IPS-20b (cell line): ENCODE measurements at regions not wholly inside any gene's neighbourhood (a gene's known extent, or its start where the extent isn't known, plus 50 kb on each side); places are given as distances from the start of the nearest gene placed in this dataset.

Experiments
- H3K27ac ChIP-seq: one replicate; pipeline ENCODE4 v1.5.1; 2013; ENCODE audit warnings: low read length
- H3K27me3 ChIP-seq: 2 replicates; pipeline ENCODE4 v1.6.1; 2013; ENCODE audit warnings: mild to moderate bottlenecking, low read length, inconsistent platforms; ENCODE audit not compliant: insufficient read depth
- H3K36me3 ChIP-seq: 2 replicates; pipeline ENCODE4 v1.6.1; 2013; ENCODE audit warnings: low read depth, mild to moderate bottlenecking, inconsistent platforms, low read length, moderate library complexity; ENCODE audit not compliant: insufficient read depth
- H3K4me1 ChIP-seq: 2 replicates; pipeline ENCODE4 v1.6.1; 2013; ENCODE audit warnings: mild to moderate bottlenecking, control low read depth, inconsistent platforms, low read length, moderate library complexity; ENCODE audit not compliant: insufficient read depth
- H3K4me3 ChIP-seq: 2 replicates; pipeline ENCODE4 v1.5.1; 2013; ENCODE audit warnings: mild to moderate bottlenecking, low read length, inconsistent platforms
- H3K9ac ChIP-seq: 2 replicates; pipeline ENCODE4 v1.6.1; 2013; ENCODE audit warnings: low read depth, mild to moderate bottlenecking, inconsistent platforms, low read length, moderate library complexity
- H3K9me3 ChIP-seq: 2 replicates; pipeline ENCODE4 v1.6.1; 2013; ENCODE audit warnings: mild to moderate bottlenecking, low read depth, low read length, inconsistent platforms; ENCODE audit not compliant: insufficient read depth

DNA sequence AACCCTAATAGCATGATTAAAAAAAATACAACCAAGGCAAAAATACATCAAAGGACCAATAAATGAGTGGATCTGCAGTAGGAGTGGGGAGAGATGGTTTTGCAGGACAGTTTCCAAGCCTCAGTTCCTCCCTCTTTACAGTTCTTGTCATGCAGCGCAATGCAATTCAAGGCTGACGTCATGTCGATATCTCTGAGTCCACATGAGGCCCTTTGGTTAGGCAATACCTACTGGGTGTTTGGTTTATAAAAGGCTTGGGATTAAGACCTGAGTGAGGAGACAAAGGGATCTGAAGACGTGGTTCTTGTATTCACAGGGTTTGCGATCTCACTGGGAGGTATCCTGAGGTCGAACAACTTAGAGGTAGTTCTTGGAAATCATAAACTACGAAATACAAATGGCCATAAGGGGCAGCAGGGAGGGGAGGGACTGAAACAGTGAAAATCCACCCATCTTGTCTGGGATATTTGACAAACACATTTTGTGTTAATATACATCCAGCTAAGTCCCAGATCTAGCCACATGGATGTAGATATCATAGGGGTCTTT lies 441.0 kb downstream of the FUT8 start:
- Histone ChIP-seq H3K9ac (no peak overlapping the region), H3K27ac (no peak overlapping the region), H3K9me3 (no peaks in the 10 kb centered on the region), H3K36me3 (no peaks in the 10 kb centered on the region), H3K4me3 (no peak overlapping the region), H3K27me3 (no peaks in the 10 kb centered on the region), H3K4me1 (no peaks in the 10 kb centered on the region)

DNA sequence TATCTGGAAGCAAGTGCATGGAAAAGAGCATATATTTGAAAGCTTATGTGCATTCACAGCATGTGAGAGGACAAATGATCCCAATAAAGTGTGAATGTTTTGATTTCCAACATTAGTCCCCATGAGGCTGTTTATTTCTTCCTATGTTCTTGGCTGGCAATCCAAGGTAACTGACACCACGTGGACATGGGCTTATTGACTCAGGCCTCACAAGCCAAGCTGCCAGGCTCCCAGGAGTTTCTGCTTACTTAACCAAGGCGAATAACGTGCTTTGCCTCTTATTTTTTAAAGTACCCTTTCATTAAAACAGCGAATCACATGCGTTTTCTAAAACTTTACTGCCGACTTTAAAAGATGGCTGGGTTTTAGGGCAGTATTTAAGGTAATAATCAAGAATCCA lies 441.7 kb downstream of the FUT8 start:
- H3K9me3 ChIP-seq, result no peaks in the 10 kb centered on the region
- no peak overlapping the region for H3K9ac ChIP-seq
- H3K4me1 ChIP-seq, result no peaks in the 10 kb centered on the region
- no peak overlapping the region for H3K4me3 ChIP-seq
- H3K27ac ChIP-seq, result no peak overlapping the region
- H3K27me3 ChIP-seq, result no peaks in the 10 kb centered on the region
- no peaks in the 10 kb centered on the region for H3K36me3 ChIP-seq

GRCh38 chr14:65860956-65861611 lies 448.6 kb downstream of the FUT8 start:
- H3K36me3 ChIP-seq, result no peaks in the 10 kb centered on the region
- no peaks in the 10 kb centered on the region for H3K27me3 ChIP-seq
- no peaks in the 10 kb centered on the region for H3K4me1 ChIP-seq
- H3K27ac ChIP-seq, result no peak overlapping the region
- no peak overlapping the region for H3K9ac ChIP-seq
- H3K9me3 ChIP-seq, result no peaks in the 10 kb centered on the region
- no peak overlapping the region for H3K4me3 ChIP-seq

GRCh38 chr14:65864549-65864948 lies 452.0 kb downstream of the FUT8 start:
- no peaks in the 10 kb centered on the region for H3K9me3 ChIP-seq
- H3K27ac ChIP-seq, result no peak overlapping the region
- H3K27me3 ChIP-seq, result no peaks in the 10 kb centered on the region
- H3K36me3 ChIP-seq, result no peaks in the 10 kb centered on the region
- no peak overlapping the region for H3K9ac ChIP-seq
- H3K4me3 ChIP-seq, result no peak overlapping the region
- no peaks in the 10 kb centered on the region for H3K4me1 ChIP-seq

DNA sequence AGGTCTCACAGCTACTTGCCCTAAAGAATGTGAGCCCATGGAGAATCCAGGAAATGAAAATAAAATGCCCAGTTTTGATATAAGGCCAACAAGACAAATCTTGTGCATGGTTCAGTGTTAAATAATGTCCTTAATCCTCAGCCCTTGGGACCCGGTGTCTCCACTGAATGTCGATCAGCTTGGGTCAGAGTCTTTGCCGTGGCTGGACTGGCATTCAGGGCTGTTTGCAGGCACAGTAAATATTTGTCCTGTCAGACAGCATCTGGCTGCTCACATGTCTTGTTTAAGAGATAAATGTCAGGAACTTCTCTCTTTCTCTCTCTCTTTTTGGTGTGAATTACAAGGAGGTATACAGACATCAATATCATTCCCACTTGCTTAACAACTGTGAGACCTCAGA lies 452.5 kb downstream of the FUT8 start:
- Histone ChIP-seq H3K36me3 (no peaks in the 10 kb centered on the region), H3K4me3 (no peak overlapping the region), H3K4me1 (no peaks in the 10 kb centered on the region), H3K9me3 (no peaks in the 10 kb centered on the region), H3K9ac (no peak overlapping the region), H3K27me3 (no peaks in the 10 kb centered on the region), H3K27ac (no peak overlapping the region)

- no peaks in the 10 kb centered on the region for H3K36me3 ChIP-seq
- no peaks in the 10 kb centered on the region for H3K27me3 ChIP-seq
- H3K27ac ChIP-seq, result no peak overlapping the region
- no peaks in the 10 kb centered on the region for H3K9me3 ChIP-seq
- H3K9ac ChIP-seq, result no peak overlapping the region
- no peak overlapping the region for H3K4me3 ChIP-seq
- H3K4me1 ChIP-seq, result no peaks in the 10 kb centered on the region
These were observed 453.9 kb downstream of the FUT8 start for GRCh38 chr14:65866448-65866847.

DNA sequence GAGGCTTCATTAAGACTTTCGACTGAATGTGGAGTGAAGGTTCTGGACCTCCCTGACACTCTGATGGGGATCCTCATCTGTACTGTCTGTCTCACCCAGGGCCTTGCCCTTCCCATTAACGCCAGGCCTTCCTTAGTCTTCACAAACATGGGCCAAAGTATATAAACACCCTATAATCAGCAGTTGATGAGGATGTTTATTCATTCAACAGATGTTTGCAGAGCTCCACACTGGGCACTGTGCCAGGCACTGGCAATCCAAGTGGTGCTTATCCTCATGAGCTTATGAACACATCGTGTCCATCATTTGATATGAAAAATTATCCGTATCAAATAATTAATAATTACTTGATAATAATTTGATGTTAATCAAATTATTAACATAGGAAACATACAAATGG lies 454.4 kb downstream of the FUT8 start:
- H3K9me3 ChIP-seq, result no peaks in the 10 kb centered on the region
- H3K27ac ChIP-seq, result no peak overlapping the region
- no peaks in the 10 kb centered on the region for H3K27me3 ChIP-seq
- H3K9ac ChIP-seq, result no peak overlapping the region
- H3K4me3 ChIP-seq, result no peak overlapping the region
- no peaks in the 10 kb centered on the region for H3K4me1 ChIP-seq
- H3K36me3 ChIP-seq, result no peaks in the 10 kb centered on the region

GRCh38 chr14:65867333-65867732 lies 454.8 kb downstream of the FUT8 start:
- no peaks in the 10 kb centered on the region for H3K27me3 ChIP-seq

GRCh38 chr14:65872536-65872935 lies 460.0 kb downstream of the FUT8 start:
- Histone ChIP-seq H3K4me3 (no peak overlapping the region), H3K4me1 (no peaks in the 10 kb centered on the region), H3K9me3 (no peaks in the 10 kb centered on the region), H3K27ac (no peak overlapping the region), H3K9ac (no peak overlapping the region), H3K36me3 (no peaks in the 10 kb centered on the region), H3K27me3 (no peaks in the 10 kb centered on the region)

More at GRCh38 chr14:65867333-65867732, 454.8 kb downstream of the FUT8 start:
- no peak overlapping the region for H3K27ac ChIP-seq
- H3K4me1 ChIP-seq, result no peaks in the 10 kb centered on the region
- H3K9me3 ChIP-seq, result no peaks in the 10 kb centered on the region
- H3K4me3 ChIP-seq, result no peak overlapping the region
- H3K36me3 ChIP-seq, result no peaks in the 10 kb centered on the region
- H3K9ac ChIP-seq, result no peak overlapping the region

GRCh38 chr14:65877166-65877565 lies 464.6 kb downstream of the FUT8 start:
- Histone ChIP-seq H3K9ac (no peak overlapping the region), H3K9me3 (no peaks in the 10 kb centered on the region; the same call in 1 of the 2 replicates), H3K4me1 (no peaks in the 10 kb centered on the region), H3K4me3 (no peak overlapping the region), H3K36me3 (no peaks in the 10 kb centered on the region), H3K27me3 (no peaks in the 10 kb centered on the region), H3K27ac (no peak overlapping the region)

GRCh38 chr14:65877624-65878023 lies 465.1 kb downstream of the FUT8 start:
- Histone ChIP-seq H3K9me3 (no peaks in the 10 kb centered on the region; the same call in 1 of the 2 replicates), H3K4me3 (no peak overlapping the region), H3K9ac (no peak overlapping the region), H3K4me1 (no peaks in the 10 kb centered on the region), H3K27ac (no peak overlapping the region), H3K27me3 (no peaks in the 10 kb centered on the region), H3K36me3 (no peaks in the 10 kb centered on the region)

DNA sequence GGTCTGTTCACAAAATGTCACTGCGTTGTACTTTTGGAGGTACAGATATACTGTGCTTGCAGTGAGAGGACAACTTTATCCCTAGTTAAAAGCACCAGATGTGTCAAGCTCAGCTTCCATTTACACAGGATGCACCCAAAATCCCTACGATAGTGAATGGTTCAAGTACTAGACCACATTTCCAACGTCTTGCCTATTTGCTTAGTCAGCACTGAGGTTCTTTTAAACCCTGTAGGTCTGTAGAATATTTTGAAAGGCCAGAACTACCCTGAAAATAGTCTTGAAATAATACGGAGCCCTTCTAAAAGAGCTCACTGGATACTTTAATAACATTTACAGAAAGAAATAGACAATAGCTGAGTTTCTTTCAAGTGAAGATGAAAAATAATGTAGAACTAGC lies 466.1 kb downstream of the FUT8 start:
- H3K4me1 ChIP-seq, result no peaks in the 10 kb centered on the region
- no peak overlapping the region for H3K27ac ChIP-seq
- H3K9me3 ChIP-seq, result no peaks in the 10 kb centered on the region; the same call in 1 of the 2 replicates
- H3K27me3 ChIP-seq, result no peaks in the 10 kb centered on the region
- H3K36me3 ChIP-seq, result no peaks in the 10 kb centered on the region
- H3K4me3 ChIP-seq, result no peak overlapping the region
- no peak overlapping the region for H3K9ac ChIP-seq
